ENCODE measurements at regions not wholly inside any gene's neighbourhood (a gene's known extent, or its start where the extent isn't known, plus 50 kb on each side); places are given as distances from the start of the nearest gene placed in this dataset.
"Not testable (repeated sequence)": the region's sequence is repeated elsewhere in the genome, so short reads cannot be mapped to it uniquely, and the experiment has no call there.

DNA sequence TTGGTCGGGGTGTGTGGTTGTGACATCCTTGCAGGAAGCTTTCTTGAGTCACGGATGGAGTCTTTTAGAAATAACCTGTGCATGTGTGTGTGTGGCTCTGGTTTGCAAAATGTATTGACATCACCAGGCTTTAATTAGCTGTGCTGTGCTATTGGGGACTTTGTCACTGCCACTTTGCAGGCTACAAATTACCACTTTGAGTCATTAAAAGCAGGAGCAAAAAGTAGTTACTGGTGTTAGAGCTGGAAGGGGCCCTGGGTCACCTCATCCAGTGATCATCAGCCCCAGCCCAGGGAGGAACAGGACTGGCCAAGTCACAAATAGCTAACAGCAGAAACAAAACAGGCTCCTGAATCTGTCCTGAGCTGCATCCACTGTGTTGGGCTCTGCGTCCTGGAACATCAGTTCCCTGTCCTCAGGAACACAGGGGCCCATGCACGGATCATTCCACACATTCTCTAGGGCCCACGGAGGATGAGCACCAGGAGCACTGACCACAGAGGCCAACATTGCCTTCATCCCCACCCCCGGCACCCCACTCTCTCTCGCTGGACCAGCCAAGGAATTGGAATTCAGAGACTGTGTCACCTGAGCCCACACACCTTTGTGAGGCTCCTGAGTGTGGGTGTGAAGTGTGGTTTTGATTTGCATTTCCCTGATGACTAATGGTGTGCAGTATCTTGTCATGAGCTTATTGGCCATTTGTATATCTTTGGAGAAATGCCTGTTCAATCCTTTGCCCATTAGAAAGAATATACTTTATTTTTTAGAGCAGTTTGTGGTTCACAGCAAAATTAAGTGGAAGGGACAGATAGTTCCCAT is 280.1 kb upstream of the C1orf174 start:
- no peak overlapping the region for H2BK120ac ChIP-seq (ENCODE audit: low read depth, low read length)
- no peaks in the 10 kb centered on the region for H3K4me1 ChIP-seq (ENCODE audit: control insufficient read depth, insufficient read depth, low read length)
- H3K4me2 ChIP-seq (ENCODE audit: low read depth, low read length): no peak overlapping the region
- peak overlapping the region; percentile 43 for H2AFZ ChIP-seq (replicated peaks; ENCODE audit: low read length, poor library complexity)
- H2BK20ac ChIP-seq (ENCODE audit: low read depth, low read length): no peak overlapping the region
- in situ Hi-C loops (cut with MboI; ENCODE audit: low sequenced_read_pairs): no loop called here
- no CpG with 5 or more reads among the region's 7 CpGs for WGBS, 2 experiments (ENCODE audit: extremely low coverage in 2 of 2, insufficient read length in 1 of 2)
- H4K91ac ChIP-seq (ENCODE audit: insufficient read depth, low read depth, low read length): no peak overlapping the region
- H2BK5ac ChIP-seq (ENCODE audit: low read depth, low read length, poor library complexity, severe bottlenecking): no peak overlapping the region
- H4K8ac ChIP-seq (ENCODE audit: low read depth in 2 of 2, low read length in 2 of 2): no peak overlapping the region
- H3K4me3 ChIP-seq (ENCODE audit: insufficient read depth, low read depth, low read length): no peak overlapping the region
- peaks cover 28% of the 10 kb centered on the region for H3K9me3 ChIP-seq (ENCODE audit: control insufficient read depth, insufficient read depth, low read length)
- no peak overlapping the region for H2AK5ac ChIP-seq (ENCODE audit: low read depth, low read length)
- no TSS peak for BruUV-seq (replicated peaks)
- no peak overlapping the region for H4K5ac ChIP-seq (ENCODE audit: low read depth, low read length)
- H3K27ac ChIP-seq (ENCODE audit: insufficient read depth, low read length): no peak overlapping the region
- no peak overlapping the region for H3K56ac ChIP-seq (ENCODE audit: extremely low read depth, insufficient read depth, low read length)
- no peak overlapping the region for H3K9ac ChIP-seq (ENCODE audit: low read depth, low read length)
- no peak overlapping the region for H3K4ac ChIP-seq (ENCODE audit: low read depth, low read length)
- no peak for ATAC-seq (ENCODE audit: low read depth)
- H3K27me3 ChIP-seq (ENCODE audit: control insufficient read depth, insufficient read depth, low read length): no peaks in the 10 kb centered on the region
- no peaks in the 10 kb centered on the region for H3K36me3 ChIP-seq (ENCODE audit: control insufficient read depth, insufficient read depth, low read length)
- no peak overlapping the region for H2AK9ac ChIP-seq (replicated peaks; ENCODE audit: low read depth, low read length, poor library complexity)
- POLR2A ChIA-PET (ENCODE audit: unreplicated experiment): no interaction called here
- no peaks in the 10 kb centered on the region for H3K79me1 ChIP-seq (ENCODE audit: low read depth in 1 of 2, low read length in 2 of 2)
- no peak overlapping the region for H2BK15ac ChIP-seq (ENCODE audit: low read depth, low read length)
- no peak overlapping the region for H3K23ac ChIP-seq (ENCODE audit: low read depth, low read length)
- dilution Hi-C loops (cut with HindIII; ENCODE audit: low sequenced_read_pairs, unreplicated experiment): no loop called here
- H3K14ac ChIP-seq (replicated peaks; ENCODE audit: low read depth, low read length): no peak overlapping the region
- H3K18ac ChIP-seq (ENCODE audit: low read depth, low read length): no peak overlapping the region
- no peaks in the 10 kb centered on the region for H4K20me1 ChIP-seq (ENCODE audit: insufficient read depth, low read length)
- no peak for TF ChIP-seq MAZ (IDR thresholded peaks at IDR 0.05; ENCODE audit: borderline replicate concordance, low read depth, low read length)
- TF ChIP-seq, protein P1, sequence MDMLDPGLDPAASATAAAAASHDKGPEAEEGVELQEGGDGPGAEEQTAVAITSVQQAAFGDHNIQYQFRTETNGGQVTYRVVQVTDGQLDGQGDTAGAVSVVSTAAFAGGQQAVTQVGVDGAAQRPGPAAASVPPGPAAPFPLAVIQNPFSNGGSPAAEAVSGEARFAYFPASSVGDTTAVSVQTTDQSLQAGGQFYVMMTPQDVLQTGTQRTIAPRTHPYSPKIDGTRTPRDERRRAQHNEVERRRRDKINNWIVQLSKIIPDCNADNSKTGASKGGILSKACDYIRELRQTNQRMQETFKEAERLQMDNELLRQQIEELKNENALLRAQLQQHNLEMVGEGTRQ (IDR thresholded peaks at IDR 0.05; ENCODE audit: low read depth, low read length): no peak
- TF ChIP-seq FOS (IDR thresholded peaks at IDR 0.05; ENCODE audit: low read depth, low read length): no peak
- TF ChIP-seq MXI1 (IDR thresholded peaks at IDR 0.05; ENCODE audit: borderline replicate concordance, low read depth, low read length): no peak
- no peak for TF ChIP-seq CEBPB (IDR thresholded peaks at IDR 0.05; ENCODE audit: low read depth, low read length)
- TF ChIP-seq BHLHE40 (IDR thresholded peaks at IDR 0.05; ENCODE audit: low read depth, low read length): no peak
- no peak for DNase-seq
- CTCF ChIA-PET: no interaction called here
- H3K9me1 ChIP-seq (ENCODE audit: insufficient read depth, low read length): no peaks in the 10 kb centered on the region
- intact Hi-C loops (cut with micrococcal nuclease): no loop called here

DNA sequence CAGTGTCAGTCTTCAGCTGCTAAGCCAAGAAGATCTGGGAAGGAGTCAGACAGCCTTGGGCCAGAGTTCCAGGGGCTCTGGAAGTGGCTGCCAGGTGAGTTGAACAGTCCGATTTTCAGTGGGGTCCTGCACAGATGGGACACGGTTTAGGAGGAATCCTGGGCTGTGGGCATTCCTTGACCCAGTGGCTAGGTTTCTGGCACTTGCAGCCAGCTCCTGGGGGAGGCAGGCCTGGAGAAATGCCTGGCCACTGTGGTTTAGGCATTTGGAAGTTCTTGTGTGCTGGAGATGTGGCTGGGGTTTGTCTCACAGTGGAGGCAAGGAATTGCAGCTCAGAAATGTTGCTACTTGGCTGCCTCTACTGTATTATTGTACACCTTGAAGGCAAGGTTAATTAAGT is 286.4 kb upstream of the C1orf174 start:
- ATAC-seq (ENCODE audit: low read depth); H4K20me1 ChIP-seq (ENCODE audit: insufficient read depth, low read length); H4K91ac ChIP-seq (ENCODE audit: insufficient read depth, low read depth, low read length); H3K27me3 ChIP-seq (ENCODE audit: control insufficient read depth, insufficient read depth, low read length); H3K9me1 ChIP-seq (ENCODE audit: insufficient read depth, low read length); in situ Hi-C loops (cut with MboI; ENCODE audit: low sequenced_read_pairs); H4K5ac ChIP-seq (ENCODE audit: low read depth, low read length); H3K4me3 ChIP-seq (ENCODE audit: insufficient read depth, low read depth, low read length); H2BK120ac ChIP-seq (ENCODE audit: low read depth, low read length); H2AK5ac ChIP-seq (ENCODE audit: low read depth, low read length); POLR2A ChIA-PET (ENCODE audit: unreplicated experiment); H3K27ac ChIP-seq (ENCODE audit: insufficient read depth, low read length); BruUV-seq (replicated peaks); DNase-seq; H2AK9ac ChIP-seq (replicated peaks; ENCODE audit: low read depth, low read length, poor library complexity); H3K36me3 ChIP-seq (ENCODE audit: control insufficient read depth, insufficient read depth, low read length); H3K4ac ChIP-seq (ENCODE audit: low read depth, low read length); H3K9ac ChIP-seq (ENCODE audit: low read depth, low read length); H2AFZ ChIP-seq (replicated peaks; ENCODE audit: low read length, poor library complexity); H3K18ac ChIP-seq (ENCODE audit: low read depth, low read length); dilution Hi-C loops (cut with HindIII; ENCODE audit: low sequenced_read_pairs, unreplicated experiment); H3K4me2 ChIP-seq (ENCODE audit: low read depth, low read length); H2BK20ac ChIP-seq (ENCODE audit: low read depth, low read length); H3K14ac ChIP-seq (replicated peaks; ENCODE audit: low read depth, low read length); H3K4me1 ChIP-seq (ENCODE audit: control insufficient read depth, insufficient read depth, low read length); CTCF ChIA-PET; H2BK5ac ChIP-seq (ENCODE audit: low read depth, low read length, poor library complexity, severe bottlenecking); intact Hi-C loops (cut with micrococcal nuclease); H3K9me3 ChIP-seq (ENCODE audit: control insufficient read depth, insufficient read depth, low read length); H3K56ac ChIP-seq (ENCODE audit: extremely low read depth, insufficient read depth, low read length); H3K79me1 ChIP-seq (ENCODE audit: low read depth in 1 of 2, low read length in 2 of 2); H3K23ac ChIP-seq (ENCODE audit: low read depth, low read length); H2BK15ac ChIP-seq (ENCODE audit: low read depth, low read length); H4K8ac ChIP-seq (ENCODE audit: low read depth in 2 of 2, low read length in 2 of 2): not testable (repeated sequence)
- WGBS, 2 experiments (ENCODE audit: extremely low coverage in 2 of 2, insufficient read length in 1 of 2): no CpG with 5 or more reads among the region's 2 CpGs
